Stimulated activated CD4-positive, alpha-beta T cell treated with anti-CD3 and anti-CD28 coated beads, Interleukin-12 subunit alpha, Interleukin-12 subunit beta, amount 100 ng/mL, for 48 hours (primary cell): ENCODE measurements at regions not wholly inside any gene's neighbourhood (a gene's known extent, or its start where the extent isn't known, plus 50 kb on each side); places are given as distances from the start of the nearest gene placed in this dataset.

Experiments
- DNase-seq, 3 donors: peaks; one replicate each; pipeline ENCODE4 v3.0.0-alpha.2; 2020; ENCODE audit warnings: low read depth in 2 of 3, low spot score in 1 of 3

DNA sequence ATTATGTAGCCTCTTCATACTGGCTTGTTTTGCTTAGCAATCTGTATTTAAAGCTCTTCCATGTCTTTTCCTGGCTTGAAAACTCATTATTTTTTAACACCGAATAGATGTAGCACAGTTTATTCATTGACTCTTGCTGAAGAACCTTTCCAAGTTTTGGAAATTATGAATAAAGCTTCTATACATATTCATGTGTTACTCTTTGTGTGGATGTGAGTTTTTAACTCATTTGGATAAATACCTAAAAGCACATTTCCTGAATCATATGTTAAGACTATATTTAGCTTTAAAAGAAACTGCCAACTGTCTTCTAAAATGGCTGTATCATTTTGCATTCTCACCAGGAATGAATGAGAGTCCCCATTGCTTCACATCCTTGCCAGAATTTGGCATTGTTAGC, 2061.7 kb upstream of the AGA start:
- no peak for DNase-seq

DNA sequence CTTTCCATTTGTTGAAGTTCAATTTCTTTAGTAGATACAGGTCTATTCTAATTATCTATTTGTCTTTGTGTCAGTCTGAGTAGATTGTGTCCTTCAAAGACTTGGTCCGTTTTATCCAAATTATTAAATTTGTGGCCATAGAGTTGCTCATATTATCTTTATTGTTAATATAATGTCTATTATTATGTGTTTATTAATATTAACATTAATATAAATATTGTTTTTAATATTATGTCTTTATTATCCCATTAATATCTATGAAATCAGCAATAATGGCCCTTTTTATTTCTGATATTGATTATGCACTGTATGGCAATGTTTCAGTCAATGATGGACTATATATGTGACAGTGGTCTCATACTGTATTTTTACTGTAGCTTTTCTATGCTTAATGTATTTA, 2067.3 kb upstream of the AGA start:
- DNase-seq = no peak

DNA sequence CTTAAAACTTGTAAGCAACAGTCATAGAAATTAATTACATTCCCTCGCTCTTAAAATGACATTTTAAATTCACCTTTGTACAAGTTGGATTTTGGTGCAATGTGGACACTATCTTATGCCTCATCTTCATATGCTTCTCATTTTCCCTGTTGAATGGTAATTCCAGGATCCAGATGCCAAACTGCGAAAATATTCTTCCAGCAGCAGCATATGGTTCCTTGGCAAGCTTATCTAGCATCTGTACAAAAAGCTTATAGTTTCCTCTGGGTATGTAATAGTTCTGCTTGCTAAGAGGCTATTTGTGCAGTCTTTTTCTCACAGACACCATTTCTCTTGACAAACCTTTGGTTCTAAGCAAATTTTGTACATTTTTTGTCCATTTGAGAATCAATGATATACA, 2079.7 kb upstream of the AGA start:
- DNase-seq = no peak

GRCh38 chr4:179530958-179531357, 2088.7 kb upstream of the AGA start:
- DNase-seq = no peak

DNA sequence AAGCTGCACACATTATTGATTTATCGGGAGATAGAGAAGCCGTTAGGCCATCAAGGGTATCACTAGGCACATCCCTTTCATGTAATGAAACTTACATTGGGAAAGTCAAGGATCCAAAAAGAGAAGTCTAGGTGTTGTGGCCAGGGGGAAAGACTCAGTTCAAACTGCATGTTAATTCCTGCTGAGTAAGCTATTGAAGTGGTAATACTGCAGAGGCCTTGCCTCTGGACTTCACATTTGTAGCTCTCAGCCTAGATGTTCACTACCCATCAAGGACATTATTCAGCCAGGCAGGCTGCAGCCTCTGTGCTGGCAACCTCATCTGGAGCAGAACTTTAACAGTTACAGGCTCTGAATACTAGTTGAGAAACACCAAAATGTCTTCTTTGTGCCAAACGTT, 2094.5 kb upstream of the AGA start:
- DNase-seq = no peak

DNA sequence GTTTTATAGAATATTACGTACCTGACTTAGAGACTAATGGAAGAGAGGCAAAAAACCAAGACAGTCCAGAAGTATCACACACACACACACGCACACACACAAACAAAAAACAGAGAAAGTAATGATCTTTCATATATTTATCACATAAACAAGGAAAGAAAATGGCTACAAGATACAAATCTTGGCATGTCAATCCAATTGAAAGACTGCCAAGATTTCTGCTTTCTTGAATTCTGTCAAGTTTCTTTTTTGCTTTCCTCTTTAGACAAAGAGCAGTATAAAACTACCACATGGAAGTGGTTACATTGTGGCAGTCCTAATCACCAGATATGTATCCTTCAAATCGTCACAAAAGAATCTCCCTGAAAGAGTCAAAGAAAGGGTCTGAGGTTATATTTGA, 2097.4 kb upstream of the AGA start:
- no peak for DNase-seq

DNA sequence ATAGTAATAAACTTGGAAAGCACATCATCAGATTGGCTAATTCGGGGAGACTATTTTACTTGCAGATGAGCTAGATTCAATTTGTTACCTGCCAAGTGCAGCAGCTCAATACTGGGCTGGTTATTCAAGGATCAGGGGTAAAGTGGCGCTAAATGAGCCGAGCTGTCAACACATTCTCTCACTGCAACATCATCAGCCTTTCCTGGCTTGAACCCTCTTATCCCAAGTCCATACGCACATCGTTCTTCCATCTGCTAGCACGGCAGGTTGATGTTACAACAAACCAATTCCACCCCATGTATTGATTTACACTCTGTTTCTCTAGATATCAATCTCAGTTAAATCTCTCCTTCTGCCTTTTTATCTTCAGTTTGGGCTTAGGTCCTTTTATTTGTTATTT, 2101.5 kb upstream of the AGA start:
- DNase-seq = no peak

DNA sequence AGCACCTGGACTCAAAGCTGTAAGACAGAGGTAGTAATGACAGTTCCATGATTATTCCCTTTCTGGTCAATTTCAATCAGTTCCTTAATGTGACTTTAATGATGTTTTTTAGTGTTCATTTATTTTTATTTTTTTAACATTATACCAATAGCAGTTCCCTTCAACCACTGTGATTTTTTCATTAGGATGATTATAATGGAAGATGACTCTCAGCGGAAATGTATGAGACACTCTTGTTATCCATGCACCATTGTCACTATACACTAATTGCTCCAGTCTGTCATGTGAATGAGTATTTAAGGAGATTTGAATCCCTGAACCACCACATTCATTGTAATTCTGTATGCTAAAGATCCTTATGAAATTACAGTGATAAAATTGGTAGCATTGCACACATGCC, 2102.3 kb upstream of the AGA start:
- DNase-seq = no peak

DNA sequence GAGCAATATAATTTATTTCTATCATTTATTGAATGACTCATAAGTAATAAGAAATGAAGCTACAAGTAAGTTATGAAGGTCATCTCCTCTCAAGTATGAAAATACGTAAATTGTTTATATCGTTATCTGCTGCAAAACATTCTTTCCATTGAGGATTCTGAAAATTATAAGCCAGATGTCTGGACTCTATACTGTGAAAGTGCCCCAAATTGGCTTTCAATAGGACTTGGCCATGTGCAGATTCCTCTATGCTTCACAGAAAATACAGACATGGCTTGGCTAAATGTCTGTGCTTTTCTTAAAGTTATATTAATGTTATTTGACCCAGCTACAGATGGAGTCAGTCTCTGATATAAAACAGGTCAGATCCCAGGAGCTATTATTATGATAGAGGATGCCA, 2109.9 kb upstream of the AGA start:
- DNase-seq = no peak

DNA sequence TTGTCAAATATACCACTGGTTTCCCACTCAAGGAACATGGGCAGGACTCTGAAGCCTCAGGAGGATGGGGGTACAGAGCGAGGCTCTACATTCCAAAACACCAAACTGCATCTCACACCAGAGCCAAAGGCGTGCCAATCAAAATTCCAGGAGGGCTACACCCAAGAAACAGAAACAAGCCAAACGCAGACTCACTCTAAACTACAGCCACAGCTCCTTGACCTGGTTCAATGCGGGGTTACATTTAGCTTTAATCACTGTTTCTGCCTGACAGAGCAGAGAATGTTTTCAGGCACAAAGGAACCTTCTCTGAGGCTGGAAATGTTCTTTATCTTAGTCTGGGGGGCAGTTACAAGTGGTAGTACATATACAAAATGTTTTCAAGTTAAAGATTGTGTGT, 2121.5 kb upstream of the AGA start:
- no peak for DNase-seq

GRCh38 chr4:179569549-179569948, 2127.3 kb upstream of the AGA start:
- DNase-seq = no peak

DNA sequence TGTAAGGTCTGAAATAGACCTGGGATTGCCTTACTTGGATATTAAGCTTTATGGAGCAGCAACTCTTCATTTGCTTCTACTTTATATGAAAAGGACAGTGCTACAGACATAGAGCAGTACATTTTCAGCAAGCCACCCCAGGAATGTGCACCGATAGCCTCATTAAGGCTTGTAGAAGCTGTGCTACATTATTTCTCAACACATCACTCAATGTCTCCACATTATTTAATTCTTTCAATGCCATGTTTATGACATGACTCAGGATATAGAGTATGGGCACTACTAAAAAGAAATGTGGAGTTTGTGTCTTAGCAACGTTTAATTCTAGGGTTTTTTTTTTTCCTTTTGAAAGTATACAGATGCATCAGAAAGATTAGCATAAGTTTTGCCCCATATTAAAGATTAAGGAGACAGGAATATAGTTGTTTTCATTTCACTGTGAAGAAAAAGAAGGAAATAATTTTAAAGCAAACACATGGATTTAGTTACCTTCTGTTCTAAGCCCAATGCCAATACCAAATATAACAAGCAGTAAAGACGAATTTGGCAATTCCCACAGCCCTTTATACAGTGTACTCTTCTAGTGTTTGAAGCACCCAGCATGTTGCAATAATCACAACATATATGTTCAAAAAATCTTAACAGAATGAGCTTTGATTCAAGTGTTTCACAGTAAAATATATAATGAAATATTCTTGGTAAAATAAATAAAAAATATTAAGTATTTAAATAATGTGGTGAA, 2140.1 kb upstream of the AGA start:
- no peak for DNase-seq

DNA sequence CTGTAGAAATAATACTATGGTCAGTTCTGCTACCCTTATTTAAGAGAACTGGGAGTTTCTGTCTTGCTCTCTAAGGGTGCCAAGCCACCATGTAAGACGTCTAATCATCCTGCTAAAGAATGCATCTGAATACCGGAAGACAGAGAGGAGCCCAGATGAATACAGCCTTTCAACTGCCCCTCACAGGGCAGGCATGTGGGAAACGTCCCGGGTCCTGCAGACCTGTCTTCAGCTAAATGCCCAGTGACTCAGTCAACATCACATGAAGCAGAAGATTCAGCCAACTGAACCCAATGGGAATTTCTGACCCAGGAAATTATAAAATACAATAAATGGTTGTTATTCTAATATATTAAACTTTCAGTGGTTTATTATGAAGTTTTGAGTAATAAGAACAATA, 2141.0 kb upstream of the AGA start:
- no peak for DNase-seq

DNA sequence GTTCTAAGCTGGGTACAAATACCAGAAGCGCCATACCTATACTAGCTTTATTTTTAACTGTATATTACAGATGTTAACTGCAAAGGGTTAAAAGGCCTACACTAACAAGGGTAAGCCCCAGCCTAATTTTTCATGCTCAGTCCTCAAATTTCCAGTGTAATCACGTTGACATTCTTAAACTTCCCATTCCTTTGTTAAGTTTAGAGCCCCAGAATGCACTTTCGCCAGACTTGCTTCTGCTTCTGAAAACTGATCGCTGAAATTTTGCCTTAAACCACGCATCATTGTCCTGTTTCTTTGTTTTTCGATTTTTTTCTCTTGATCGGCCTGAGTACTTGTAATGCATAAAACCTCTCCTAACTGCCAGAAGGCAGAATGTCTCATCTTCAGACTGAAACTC, 2141.9 kb upstream of the AGA start:
- no peak for DNase-seq

- no peak for DNase-seq
These were observed 2143.5 kb upstream of the AGA start for GRCh38 chr4:179585761-179586160.

GRCh38 chr4:179586460-179586859, 2144.2 kb upstream of the AGA start:
- DNase-seq = no peak

- DNase-seq = no peak
These were observed 2153.6 kb upstream of the AGA start for GRCh38 chr4:179595671-179596410.

DNA sequence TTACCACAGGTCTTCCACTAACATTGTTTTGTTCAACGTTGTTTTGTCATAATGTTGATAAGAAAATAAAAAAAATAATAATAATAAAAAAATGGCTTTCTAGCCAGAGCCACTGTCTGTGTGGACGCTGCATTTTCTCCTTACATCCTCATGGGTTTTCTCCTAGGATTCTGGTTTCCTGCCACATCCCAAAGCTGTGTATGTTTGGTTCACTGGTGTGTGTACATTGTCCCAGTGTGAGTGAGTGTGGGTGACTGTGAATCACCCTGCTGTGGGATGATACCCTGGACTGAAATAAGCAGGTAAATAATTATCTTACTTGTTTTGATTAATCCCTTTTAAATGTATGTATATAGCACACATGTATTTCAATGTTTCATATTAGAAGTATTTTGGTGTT, 2154.4 kb upstream of the AGA start:
- no peak for DNase-seq

GRCh38 chr4:179597301-179597700, 2155.1 kb upstream of the AGA start:
- DNase-seq = no peak

DNA sequence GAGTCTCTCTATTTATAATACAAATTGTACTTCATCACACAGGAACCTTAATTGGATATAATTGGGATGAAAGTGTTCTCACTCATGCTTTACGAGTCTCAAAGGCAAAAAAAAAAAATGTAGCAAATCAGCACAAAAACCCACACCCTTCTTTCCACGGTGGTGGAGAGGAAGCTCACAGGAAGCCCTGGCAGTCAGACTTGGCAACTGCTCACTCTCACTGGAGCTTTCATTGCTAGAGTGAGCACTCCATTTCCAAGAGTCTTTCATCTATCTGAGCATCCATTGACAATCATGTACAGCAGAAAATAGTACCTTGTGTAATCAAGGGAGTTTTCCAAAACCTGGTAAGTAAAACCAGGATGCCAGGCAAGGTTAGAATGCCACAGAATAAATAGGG, 2159.4 kb upstream of the AGA start:
- DNase-seq = no peak

GRCh38 chr4:179605196-179605595, 2163.0 kb upstream of the AGA start:
- DNase-seq = no peak

- no peak for DNase-seq
These were observed 2164.8 kb upstream of the AGA start for GRCh38 chr4:179607003-179607402.

DNA sequence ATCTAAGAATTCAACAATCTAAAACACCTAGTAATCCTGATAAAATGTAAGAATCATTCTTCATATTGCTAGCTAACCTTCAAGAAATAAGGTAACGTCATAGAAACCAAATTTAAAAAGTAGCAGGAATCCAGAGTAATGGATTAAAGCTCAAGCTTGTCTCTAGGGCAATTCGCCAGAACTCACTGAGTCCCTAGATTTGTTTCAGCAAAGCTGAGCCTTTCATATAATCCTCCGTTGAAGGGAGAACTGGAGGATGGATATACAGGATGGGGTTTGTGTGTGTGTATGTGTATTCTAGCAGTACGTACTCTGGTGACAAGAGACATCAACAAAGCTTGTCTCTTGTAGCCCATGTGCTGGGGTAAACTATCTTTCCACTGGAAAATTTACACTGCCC, 2173.5 kb upstream of the AGA start:
- no peak for DNase-seq
